Spleen (tissue), 7 donors: ENCODE measurements at regions not wholly inside any gene's neighbourhood (a gene's known extent, or its start where the extent isn't known, plus 50 kb on each side); places are given as distances from the start of the nearest gene placed in this dataset.

Experiments
- CTCF ChIP-seq, 11 experiments: fragments of 200-600 bp in 7 of 11; fragments of 450-650 bp in 4 of 11; sonication (generic) in 4 of 11; IDR thresholded peaks in 8 of 11; conservative IDR thresholded peaks in 3 of 11; 1 replicate in 7 of 11; 2 replicates in 4 of 11; pipeline versions ENCODE4 v1.4.0 to v1.8.0; 2016 to 2021; ENCODE audit warnings: antibody characterized with exemption in 11 of 11, inconsistent platforms in 4 of 11, mild to moderate bottlenecking in 1 of 11
- POLR2A ChIP-seq, 3 donors: fragments of 450-650 bp; IDR thresholded peaks; one replicate each; pipeline ENCODE4 v1.5.1; 2017; ENCODE audit warnings: antibody characterized with exemption in 3 of 3, mild to moderate bottlenecking in 1 of 3
- POLR2AphosphoS5 ChIP-seq, 3 donors: sonication (generic); formaldehyde crosslinking; IDR thresholded peaks; one replicate each; pipeline ENCODE4 v1.5.1; 2017; ENCODE audit warnings: antibody characterized with exemption in 3 of 3
- donor health status: DM: no; HTN: no; CAD: no; lungs with moderate emphysema.
- donor health status: DM: no; HTN: no; CAD: no.
- donor health status: DM: no; HTN: no; CAD: no.

DNA sequence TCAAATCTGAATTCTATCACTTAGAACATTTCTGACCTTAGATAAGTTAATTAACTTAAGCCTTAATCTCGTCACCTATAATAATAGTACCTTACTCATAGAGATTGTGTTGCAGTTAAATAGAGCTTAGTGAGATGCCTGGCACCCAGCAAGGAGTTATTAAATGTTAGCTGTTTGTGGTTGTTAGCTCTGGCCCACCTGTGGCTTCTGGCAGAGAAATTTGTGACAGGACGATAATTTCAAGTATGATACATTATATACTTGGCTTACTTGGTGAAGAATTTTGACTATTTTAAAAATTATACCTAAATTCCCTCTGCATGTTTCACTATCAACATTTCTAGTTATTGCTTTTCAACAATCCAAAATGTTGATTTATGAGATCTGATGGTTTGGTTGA, 102.9 kb upstream of the CEP162 start:
- TF ChIP-seq CTCF (IDR thresholded peaks at IDR 0.05 in 8 of 11, conservative IDR thresholded peaks at IDR 0.05 in 3 of 11) (no peak), POLR2AphosphoS5 (IDR thresholded peaks at IDR 0.05) (no peak), POLR2A (IDR thresholded peaks at IDR 0.05) (no peak)
